ENCODE measurements at regions not wholly inside any gene's neighbourhood (a gene's known extent, or its start where the extent isn't known, plus 50 kb on each side); places are given as distances from the start of the nearest gene placed in this dataset.

- no peak overlapping the region for H3K4me3 ChIP-seq (ENCODE audit: low read length)
- TF ChIP-seq, protein P1, sequence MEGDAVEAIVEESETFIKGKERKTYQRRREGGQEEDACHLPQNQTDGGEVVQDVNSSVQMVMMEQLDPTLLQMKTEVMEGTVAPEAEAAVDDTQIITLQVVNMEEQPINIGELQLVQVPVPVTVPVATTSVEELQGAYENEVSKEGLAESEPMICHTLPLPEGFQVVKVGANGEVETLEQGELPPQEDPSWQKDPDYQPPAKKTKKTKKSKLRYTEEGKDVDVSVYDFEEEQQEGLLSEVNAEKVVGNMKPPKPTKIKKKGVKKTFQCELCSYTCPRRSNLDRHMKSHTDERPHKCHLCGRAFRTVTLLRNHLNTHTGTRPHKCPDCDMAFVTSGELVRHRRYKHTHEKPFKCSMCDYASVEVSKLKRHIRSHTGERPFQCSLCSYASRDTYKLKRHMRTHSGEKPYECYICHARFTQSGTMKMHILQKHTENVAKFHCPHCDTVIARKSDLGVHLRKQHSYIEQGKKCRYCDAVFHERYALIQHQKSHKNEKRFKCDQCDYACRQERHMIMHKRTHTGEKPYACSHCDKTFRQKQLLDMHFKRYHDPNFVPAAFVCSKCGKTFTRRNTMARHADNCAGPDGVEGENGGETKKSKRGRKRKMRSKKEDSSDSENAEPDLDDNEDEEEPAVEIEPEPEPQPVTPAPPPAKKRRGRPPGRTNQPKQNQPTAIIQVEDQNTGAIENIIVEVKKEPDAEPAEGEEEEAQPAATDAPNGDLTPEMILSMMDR (conservative IDR thresholded peaks at IDR 0.05; ENCODE audit: low read length): no peak
- DNase-seq (ENCODE audit: low read depth): no peak
These were observed 161.7 kb upstream of the UBE2E1 start for GRCh38 chr3:23644099-23644498.

- H3K4me3 ChIP-seq (ENCODE audit: low read length): no peak overlapping the region
- TF ChIP-seq, protein P1 (conservative IDR thresholded peaks at IDR 0.05; ENCODE audit: low read length): no peak
- DNase-seq (ENCODE audit: low read depth): no peak
These were observed 161.1 kb upstream of the UBE2E1 start for GRCh38 chr3:23644676-23645075.

DNA sequence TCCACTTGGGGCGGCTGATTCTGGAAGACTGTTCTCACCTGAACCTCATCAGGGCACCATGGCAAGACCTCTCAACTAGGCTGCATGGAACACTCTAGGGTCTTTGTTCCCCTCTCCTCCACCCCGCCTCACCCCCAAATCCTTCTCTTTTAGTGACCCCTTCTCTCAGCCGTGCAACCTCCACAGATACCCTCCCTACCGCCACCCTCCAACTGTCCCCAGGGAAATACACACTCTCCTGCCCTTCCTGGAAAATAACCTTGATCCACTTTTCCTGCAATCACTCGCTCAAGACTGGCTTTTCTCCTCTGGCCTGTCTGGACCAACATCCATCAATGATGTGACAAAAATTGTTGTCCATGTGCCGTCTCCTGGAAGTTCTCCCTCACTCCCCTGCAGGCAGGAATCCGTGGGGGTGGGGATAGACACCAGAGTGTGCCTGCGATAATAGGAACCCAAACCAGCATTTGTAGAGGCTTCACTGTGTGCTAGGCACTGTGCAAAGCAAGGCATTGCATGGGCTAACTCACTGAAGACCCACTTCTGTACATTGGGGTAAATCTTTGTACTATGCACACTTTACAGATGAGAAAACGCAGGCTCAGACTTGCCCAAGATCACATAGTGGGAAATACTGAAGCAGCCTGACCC lies 160.1 kb upstream of the UBE2E1 start:
- DNase-seq (ENCODE audit: low read depth): no peak
- TF ChIP-seq, protein P1 (conservative IDR thresholded peaks at IDR 0.05; ENCODE audit: low read length): no peak
- H3K4me3 ChIP-seq (ENCODE audit: low read length): no peak overlapping the region

DNA sequence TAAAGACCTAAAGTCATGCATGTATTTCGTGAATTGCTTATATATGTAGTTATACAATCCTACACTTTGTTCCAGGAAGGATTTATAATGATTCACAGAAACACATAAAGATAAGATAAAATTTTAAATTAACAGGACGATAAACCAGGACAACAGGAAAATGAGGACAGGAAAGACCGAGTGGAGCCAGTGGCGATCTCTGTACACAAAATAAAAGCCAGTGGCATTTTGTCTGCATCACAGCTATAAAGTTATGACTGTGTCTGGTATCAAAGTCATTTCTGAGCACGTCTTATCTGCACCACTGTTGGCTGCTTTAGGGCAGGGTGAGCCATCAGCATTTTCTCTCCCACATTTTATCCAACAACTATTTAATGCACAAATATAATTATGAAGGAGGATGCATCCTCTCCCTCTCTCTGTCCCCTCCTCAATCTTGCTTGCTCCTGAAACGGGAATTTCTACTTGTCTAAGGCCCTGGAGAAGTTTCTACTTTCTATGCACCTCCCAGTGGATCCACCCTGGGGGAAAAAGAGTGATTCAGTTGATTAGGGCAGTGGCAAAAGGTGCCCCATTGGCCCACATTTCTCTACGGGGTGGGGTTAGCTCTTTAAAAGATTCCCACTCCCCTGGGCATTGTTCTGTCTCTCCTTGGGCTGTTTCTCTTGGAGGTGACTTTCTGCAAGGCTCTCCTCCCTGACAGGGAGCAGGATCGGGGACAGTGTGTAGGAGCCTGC lies 159.4 kb upstream of the UBE2E1 start:
- no peak for DNase-seq (ENCODE audit: low read depth)
- TF ChIP-seq, protein P1 (conservative IDR thresholded peaks at IDR 0.05; ENCODE audit: low read length): no peak
- no peak overlapping the region for H3K4me3 ChIP-seq (ENCODE audit: low read length)

- DNase-seq (ENCODE audit: low read depth): no peak
- H3K4me3 ChIP-seq (ENCODE audit: low read length): no peak overlapping the region
- TF ChIP-seq, protein P1 (conservative IDR thresholded peaks at IDR 0.05; ENCODE audit: low read length): no peak
These were observed 158.0 kb upstream of the UBE2E1 start for GRCh38 chr3:23647706-23648258.

DNA sequence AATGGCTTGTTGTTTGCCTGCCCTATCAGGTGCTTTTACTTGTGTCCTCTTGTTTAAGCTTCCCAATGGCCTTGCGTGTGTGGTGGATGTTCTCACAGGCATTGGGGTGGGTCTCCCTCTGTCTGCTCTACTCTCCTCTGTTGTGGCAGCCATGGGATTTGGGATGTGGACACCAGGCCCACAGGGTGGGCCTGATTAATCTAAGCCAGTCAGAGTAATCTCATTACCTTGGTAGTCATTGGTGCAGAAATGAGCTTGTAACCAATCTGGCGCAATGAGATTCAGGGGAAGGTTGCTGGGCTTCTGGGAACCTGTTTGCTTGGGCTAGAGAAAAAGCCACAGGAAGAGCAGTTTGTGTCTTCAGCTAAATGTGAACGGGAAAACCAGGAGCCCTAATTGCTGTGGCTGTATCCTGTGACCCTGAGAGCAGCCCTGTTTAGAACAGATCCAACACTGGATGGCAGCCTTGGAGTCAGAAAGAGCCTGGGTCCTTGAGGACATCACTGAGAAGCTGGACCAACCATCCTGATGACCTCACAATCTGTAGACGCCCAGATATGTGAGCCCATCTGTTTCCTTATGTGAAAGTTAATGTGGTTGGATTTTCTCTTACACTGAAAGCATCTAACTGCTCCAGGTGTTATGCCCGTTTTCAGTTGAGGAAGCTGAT lies 157.3 kb upstream of the UBE2E1 start:
- DNase-seq (ENCODE audit: low read depth): peak; percentile 47
- TF ChIP-seq, protein P1 (conservative IDR thresholded peaks at IDR 0.05; ENCODE audit: low read length): 0 out of 2 replicates have a peak, but pooled peaks have one; percentile 23
- no peak overlapping the region for H3K4me3 ChIP-seq (ENCODE audit: low read length)
